Vagina (tissue), 2 donors: ENCODE measurements at regions not wholly inside any gene's neighbourhood (a gene's known extent, or its start where the extent isn't known, plus 50 kb on each side); places are given as distances from the start of the nearest gene placed in this dataset.

Experiments
- DNase-seq, 2 donors: peaks; one replicate each; pipeline ENCODE4 v3.0.0-alpha.2; 2017; ENCODE audit errors: extremely low spot score in 2 of 2
- H3K27ac ChIP-seq: fragments of 200-600 bp; sonication (generic); one replicate; pipeline ENCODE4 v1.5.1; 2019
- H3K27me3 ChIP-seq: fragments of 200-600 bp; sonication (generic); one replicate; pipeline ENCODE4 v1.5.1; 2019
- H3K36me3 ChIP-seq, 2 donors: fragments of 200-600 bp; sonication (generic); one replicate each; pipeline ENCODE4 v1.5.1; 2017 to 2019
- H3K4me1 ChIP-seq: fragments of 200-600 bp; sonication (generic); one replicate; pipeline ENCODE4 v1.5.1; 2019
- H3K4me3 ChIP-seq, 2 donors: fragments of 200-600 bp; sonication (generic); 1 replicate in 1 of 2; 2 replicates in 1 of 2; pipeline ENCODE4 v1.5.1; 2016 to 2019
- H3K9me3 ChIP-seq: fragments of 200-600 bp; sonication (generic); one replicate; pipeline ENCODE4 v1.5.1; 2019
- POLR2A ChIP-seq, 2 donors: fragments of 450-650 bp; IDR thresholded peaks; one replicate each; pipeline ENCODE4 v1.6.1; 2017; ENCODE audit warnings: antibody characterized with exemption in 2 of 2, mild to moderate bottlenecking in 2 of 2, moderate library complexity in 2 of 2
- POLR2AphosphoS5 ChIP-seq, 2 donors: sonication (generic); formaldehyde crosslinking; IDR thresholded peaks; one replicate each; pipeline ENCODE4 v1.9.0; 2017; ENCODE audit warnings: antibody characterized with exemption in 2 of 2, mild to moderate bottlenecking in 2 of 2, low read depth in 1 of 2; ENCODE audit not compliant: insufficient read depth in 1 of 2
- intact Hi-C: fragments of 100-400 bp; cut with DNase I; formaldehyde crosslinking; loops from one replicate; pipeline ENCODE4 v1.15.1; 2023
- TF ChIP-seq, protein P1 (sequence below), 3 experiments: fragments of 450-650 bp in 2 of 3; fragments of 200-600 bp in 1 of 3; sonication (generic) in 1 of 3; IDR thresholded peaks; one replicate each; pipeline ENCODE4 v1.5.1; 2017 to 2019; ENCODE audit warnings: antibody characterized with exemption in 3 of 3, mild to moderate bottlenecking in 2 of 3, moderate library complexity in 2 of 3

DNA sequence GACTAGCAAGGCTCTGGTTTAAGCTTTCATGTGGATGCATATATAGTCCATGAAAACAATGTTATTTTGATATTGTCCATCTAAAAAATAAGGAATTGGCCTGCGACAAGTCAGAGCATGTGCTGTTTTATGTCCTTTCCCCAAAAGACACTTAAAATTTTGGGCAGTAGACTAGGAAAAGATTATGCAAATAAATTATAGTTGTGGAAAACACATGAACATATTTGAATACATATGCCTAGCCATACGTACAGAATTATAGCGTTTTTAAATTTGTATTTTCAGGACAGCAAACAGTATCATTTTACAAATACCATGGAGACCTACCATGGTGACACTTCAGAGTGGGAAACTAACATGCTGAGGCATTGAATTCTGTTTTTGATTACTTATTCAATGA lies 113.8 kb upstream of the SLC5A12 start:
- no peaks in the 10 kb centered on the region for H3K27me3 ChIP-seq
- H3K36me3 ChIP-seq, result no peaks in the 10 kb centered on the region
- TF ChIP-seq, protein P1, sequence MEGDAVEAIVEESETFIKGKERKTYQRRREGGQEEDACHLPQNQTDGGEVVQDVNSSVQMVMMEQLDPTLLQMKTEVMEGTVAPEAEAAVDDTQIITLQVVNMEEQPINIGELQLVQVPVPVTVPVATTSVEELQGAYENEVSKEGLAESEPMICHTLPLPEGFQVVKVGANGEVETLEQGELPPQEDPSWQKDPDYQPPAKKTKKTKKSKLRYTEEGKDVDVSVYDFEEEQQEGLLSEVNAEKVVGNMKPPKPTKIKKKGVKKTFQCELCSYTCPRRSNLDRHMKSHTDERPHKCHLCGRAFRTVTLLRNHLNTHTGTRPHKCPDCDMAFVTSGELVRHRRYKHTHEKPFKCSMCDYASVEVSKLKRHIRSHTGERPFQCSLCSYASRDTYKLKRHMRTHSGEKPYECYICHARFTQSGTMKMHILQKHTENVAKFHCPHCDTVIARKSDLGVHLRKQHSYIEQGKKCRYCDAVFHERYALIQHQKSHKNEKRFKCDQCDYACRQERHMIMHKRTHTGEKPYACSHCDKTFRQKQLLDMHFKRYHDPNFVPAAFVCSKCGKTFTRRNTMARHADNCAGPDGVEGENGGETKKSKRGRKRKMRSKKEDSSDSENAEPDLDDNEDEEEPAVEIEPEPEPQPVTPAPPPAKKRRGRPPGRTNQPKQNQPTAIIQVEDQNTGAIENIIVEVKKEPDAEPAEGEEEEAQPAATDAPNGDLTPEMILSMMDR (IDR thresholded peaks at IDR 0.05), result no peak
- TF ChIP-seq POLR2AphosphoS5 (IDR thresholded peaks at IDR 0.05; ENCODE audit: insufficient read depth in 1 of 2, low read depth in 1 of 2) (no peak), POLR2A (IDR thresholded peaks at IDR 0.05) (no peak)
- DNase-seq, result no peak
- H3K9me3 ChIP-seq, result no peaks in the 10 kb centered on the region
- intact Hi-C loops, result no loop called here
- peaks cover 12% of the 10 kb centered on the region for H3K4me1 ChIP-seq
- H3K27ac ChIP-seq, result no peak overlapping the region
- no peak overlapping the region for H3K4me3 ChIP-seq

DNA sequence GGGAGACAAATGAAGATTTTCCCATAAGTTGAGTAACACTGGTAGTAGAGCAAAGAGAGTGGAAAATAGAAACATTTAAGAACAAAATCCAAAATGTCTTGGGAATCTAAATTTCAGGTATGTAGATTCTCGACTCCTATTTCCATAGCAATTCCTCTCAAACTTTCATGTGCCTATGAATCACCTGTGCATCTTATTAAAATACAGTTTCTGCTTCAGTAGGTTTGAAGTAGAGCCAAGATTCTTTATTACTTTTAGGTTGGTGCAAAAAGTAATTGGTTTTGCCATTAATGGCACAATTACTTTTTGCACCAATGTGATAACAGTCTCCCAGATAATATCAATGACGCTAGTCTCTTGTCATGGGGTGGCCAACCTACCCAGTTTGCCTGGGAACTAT lies 115.3 kb upstream of the SLC5A12 start:
- no peaks in the 10 kb centered on the region for H3K27me3 ChIP-seq
- TF ChIP-seq POLR2A (IDR thresholded peaks at IDR 0.05) (no peak), POLR2AphosphoS5 (IDR thresholded peaks at IDR 0.05; ENCODE audit: insufficient read depth in 1 of 2, low read depth in 1 of 2) (no peak)
- TF ChIP-seq, protein P1 (IDR thresholded peaks at IDR 0.05), result no peak
- H3K27ac ChIP-seq, result no peak overlapping the region
- no peaks in the 10 kb centered on the region for H3K36me3 ChIP-seq
- H3K9me3 ChIP-seq, result no peaks in the 10 kb centered on the region
- intact Hi-C loops, result no loop called here
- H3K4me1 ChIP-seq, result peaks cover 27% of the 10 kb centered on the region
- DNase-seq, result no peak
- H3K4me3 ChIP-seq, result no peak overlapping the region

DNA sequence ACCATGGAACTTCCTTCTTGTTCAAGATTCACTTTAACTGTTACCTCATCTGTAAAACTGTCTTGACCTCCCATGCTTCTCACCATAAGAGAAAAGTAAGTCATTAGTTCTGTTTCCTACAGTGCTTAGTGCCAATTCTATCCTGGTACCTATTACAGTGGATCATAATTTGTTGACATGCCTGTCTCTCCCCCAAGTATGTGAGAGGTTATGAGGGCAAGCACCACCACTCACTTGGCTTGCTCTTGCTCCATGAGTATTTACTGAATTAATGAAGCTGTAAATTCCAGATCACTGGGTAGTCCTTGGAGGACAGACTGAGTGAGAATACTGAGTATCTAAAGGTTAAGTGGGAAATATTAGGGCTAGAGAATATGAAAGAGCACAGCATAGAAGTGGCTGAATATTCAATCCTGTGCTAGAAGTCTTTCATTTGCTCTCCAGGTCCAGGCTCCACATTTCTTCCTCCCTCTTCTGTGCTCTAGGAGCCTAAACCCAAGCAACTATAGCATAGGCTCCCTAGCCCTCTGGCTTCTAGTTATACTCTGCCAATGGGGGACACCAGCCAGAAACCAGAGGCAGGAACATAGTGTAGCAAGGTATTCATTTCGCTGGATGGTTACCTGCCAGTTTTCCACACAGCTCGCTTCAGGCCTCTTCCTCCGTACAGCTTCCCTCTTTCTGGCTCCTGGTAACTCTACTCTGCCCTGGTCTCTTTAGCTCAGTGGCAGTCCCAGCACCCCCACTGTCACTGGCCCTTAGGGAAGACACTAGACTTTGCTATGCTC lies 118.2 kb upstream of the SLC5A12 start:
- no peak overlapping the region for H3K4me3 ChIP-seq
- H3K27ac ChIP-seq, result peak overlapping the region; percentile 79
- H3K27me3 ChIP-seq, result no peaks in the 10 kb centered on the region
- peaks cover 46% of the 10 kb centered on the region for H3K4me1 ChIP-seq
- no peak for DNase-seq
- no peaks in the 10 kb centered on the region for H3K36me3 ChIP-seq
- TF ChIP-seq POLR2A (IDR thresholded peaks at IDR 0.05) (no peak), POLR2AphosphoS5 (IDR thresholded peaks at IDR 0.05; ENCODE audit: insufficient read depth in 1 of 2, low read depth in 1 of 2) (no peak)
- TF ChIP-seq, protein P1 (IDR thresholded peaks at IDR 0.05), result no peak
- intact Hi-C loops, result no loop called here
- no peaks in the 10 kb centered on the region for H3K9me3 ChIP-seq

DNA sequence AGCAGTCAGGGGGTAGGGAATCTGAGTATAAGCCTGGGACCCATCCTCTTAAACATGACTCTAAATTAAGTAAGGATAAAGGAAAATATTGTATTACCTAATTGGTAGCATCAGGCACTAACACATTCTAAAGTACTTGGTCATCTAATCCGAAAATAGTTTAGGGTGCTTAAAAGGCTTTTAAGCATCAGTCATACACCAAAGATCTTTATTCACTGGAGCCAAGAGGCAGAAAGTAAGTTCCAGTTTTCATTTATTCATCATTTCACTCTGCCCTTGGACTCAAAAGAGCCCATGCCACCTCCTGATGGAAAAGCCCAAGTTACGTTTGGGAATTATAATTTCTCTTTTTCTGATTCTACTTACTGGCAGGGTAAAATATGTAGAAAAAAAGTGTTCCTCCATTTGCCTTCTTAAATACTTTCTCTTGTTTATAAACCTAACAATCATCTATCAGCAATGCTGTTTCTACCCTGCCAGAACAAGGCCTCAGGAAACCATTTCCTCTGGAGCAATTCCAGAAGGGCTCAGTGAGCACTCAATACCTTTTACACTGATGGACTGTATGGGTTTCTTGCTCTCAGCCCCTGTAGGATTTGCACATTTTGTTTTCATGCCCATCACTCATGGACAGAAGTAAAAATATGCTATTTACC lies 120.1 kb upstream of the SLC5A12 start:
- intact Hi-C loops, result no loop called here
- Histone ChIP-seq H3K27me3 (no peaks in the 10 kb centered on the region), H3K27ac (peak overlapping the region; percentile 79), H3K4me3 (no peak overlapping the region), H3K4me1 (peaks cover 55% of the 10 kb centered on the region), H3K36me3 (no peaks in the 10 kb centered on the region), H3K9me3 (no peaks in the 10 kb centered on the region)
- DNase-seq, result no peak
- TF ChIP-seq POLR2A (IDR thresholded peaks at IDR 0.05) (no peak), POLR2AphosphoS5 (IDR thresholded peaks at IDR 0.05; ENCODE audit: insufficient read depth in 1 of 2, low read depth in 1 of 2) (peak in 1 of 2 donors; percentile 36)

DNA sequence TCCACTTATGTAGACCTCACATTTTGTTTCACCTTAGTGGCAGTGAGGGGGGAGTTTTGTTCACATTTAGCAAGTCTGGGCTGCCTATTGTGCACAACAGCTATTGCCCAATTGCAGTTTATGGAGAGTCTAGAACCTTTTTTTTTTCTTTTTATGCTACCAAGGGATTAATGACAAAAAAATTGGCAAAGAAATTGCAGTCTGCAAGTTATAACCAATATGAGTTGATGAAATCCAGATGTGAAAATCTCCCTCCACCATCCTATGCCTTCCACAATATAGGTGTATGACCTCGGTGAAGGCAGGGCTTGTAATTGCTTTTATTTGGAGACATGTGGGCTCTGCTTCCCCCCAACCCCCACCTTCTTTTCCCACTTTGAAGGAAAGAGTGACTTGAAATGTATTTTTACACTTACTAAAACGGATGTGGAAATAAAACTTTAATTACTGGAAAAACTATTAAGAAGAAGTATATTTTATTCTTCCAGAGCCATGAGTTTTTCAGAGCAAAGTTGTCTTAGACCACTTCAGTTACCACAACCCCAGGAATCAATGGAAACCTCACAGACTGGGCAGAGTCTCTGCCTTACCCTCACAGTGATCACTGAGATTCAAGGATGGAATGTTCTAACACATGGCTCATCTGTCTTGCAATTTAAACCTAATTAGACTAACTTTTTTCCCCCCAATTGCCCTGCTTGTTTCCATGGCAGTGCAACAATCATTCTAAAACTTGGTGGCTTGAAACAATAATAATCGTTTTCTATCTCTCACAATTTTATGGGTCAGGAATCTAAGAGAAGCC lies 120.8 kb upstream of the SLC5A12 start:
- Histone ChIP-seq H3K4me1 (peaks cover 62% of the 10 kb centered on the region), H3K4me3 (no peak overlapping the region), H3K36me3 (no peaks in the 10 kb centered on the region), H3K9me3 (no peaks in the 10 kb centered on the region), H3K27ac (peak overlapping the region; percentile 79), H3K27me3 (no peaks in the 10 kb centered on the region)
- intact Hi-C loops, result no loop called here
- TF ChIP-seq POLR2AphosphoS5 (IDR thresholded peaks at IDR 0.05; ENCODE audit: insufficient read depth in 1 of 2, low read depth in 1 of 2), result peak in 1 of 2 donors; percentile 47
- TF ChIP-seq, protein P1 (IDR thresholded peaks at IDR 0.05), result no peak
- no peak for TF ChIP-seq POLR2A (IDR thresholded peaks at IDR 0.05)
- no peak for DNase-seq
